Left ventricle myocardium inferior (tissue), 1 donor: ENCODE measurements at regions not wholly inside any gene's neighbourhood (a gene's known extent, or its start where the extent isn't known, plus 50 kb on each side); places are given as distances from the start of the nearest gene placed in this dataset.

Source experiments
- DNase-seq: peaks from one replicate; pipeline ENCODE4 v3.0.0-alpha.2; 2020
- H3K27ac ChIP-seq: fragments of 200-600 bp; replicated peaks from 2 replicates; pipeline ENCODE4 v1.8.0; 2021
- H3K27me3 ChIP-seq: fragments of 200-600 bp; 2 replicates; pipeline ENCODE4 v1.8.0; 2021; ENCODE audit warnings: low read depth
- H3K36me3 ChIP-seq: fragments of 200-600 bp; 2 replicates; pipeline ENCODE4 v1.8.0; 2021
- H3K4me1 ChIP-seq: fragments of 200-600 bp; 2 replicates; pipeline ENCODE4 v1.8.0; 2021
- H3K4me3 ChIP-seq: fragments of 200-600 bp; 2 replicates; pipeline ENCODE4 v1.8.0; 2021; ENCODE audit warnings: mild to moderate bottlenecking, moderate library complexity
- H3K9me3 ChIP-seq: fragments of 200-600 bp; replicated peaks from 2 replicates; pipeline ENCODE4 v1.8.0; 2021
- intact Hi-C: fragments of 100-400 bp; cut with micrococcal nuclease; formaldehyde crosslinking; loops from one replicate; pipeline ENCODE4 v1.11.0; 2022
- TF ChIP-seq, protein P1 (sequence below): fragments of 200-600 bp; IDR thresholded peaks from 2 replicates; pipeline ENCODE4 v1.8.0; 2021; ENCODE audit warnings: antibody characterized with exemption, mild to moderate bottlenecking, borderline replicate concordance
- donor health status: DM: no; HTN: yes; CAD: no; lungs with severe emphysema.

- Histone ChIP-seq H3K27ac (no peak overlapping the region), H3K36me3 (no peaks in the 10 kb centered on the region), H3K4me1 (no peaks in the 10 kb centered on the region), H3K27me3 (no peaks in the 10 kb centered on the region), H3K4me3 (no peak overlapping the region), H3K9me3 (no peaks in the 10 kb centered on the region)
- DNase-seq, result no peak
- TF ChIP-seq, protein P1, sequence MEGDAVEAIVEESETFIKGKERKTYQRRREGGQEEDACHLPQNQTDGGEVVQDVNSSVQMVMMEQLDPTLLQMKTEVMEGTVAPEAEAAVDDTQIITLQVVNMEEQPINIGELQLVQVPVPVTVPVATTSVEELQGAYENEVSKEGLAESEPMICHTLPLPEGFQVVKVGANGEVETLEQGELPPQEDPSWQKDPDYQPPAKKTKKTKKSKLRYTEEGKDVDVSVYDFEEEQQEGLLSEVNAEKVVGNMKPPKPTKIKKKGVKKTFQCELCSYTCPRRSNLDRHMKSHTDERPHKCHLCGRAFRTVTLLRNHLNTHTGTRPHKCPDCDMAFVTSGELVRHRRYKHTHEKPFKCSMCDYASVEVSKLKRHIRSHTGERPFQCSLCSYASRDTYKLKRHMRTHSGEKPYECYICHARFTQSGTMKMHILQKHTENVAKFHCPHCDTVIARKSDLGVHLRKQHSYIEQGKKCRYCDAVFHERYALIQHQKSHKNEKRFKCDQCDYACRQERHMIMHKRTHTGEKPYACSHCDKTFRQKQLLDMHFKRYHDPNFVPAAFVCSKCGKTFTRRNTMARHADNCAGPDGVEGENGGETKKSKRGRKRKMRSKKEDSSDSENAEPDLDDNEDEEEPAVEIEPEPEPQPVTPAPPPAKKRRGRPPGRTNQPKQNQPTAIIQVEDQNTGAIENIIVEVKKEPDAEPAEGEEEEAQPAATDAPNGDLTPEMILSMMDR, result no peak
- intact Hi-C loops, result no loop called here
Observed at GRCh38 chr13:60214213-60215055, 50.7 kb upstream of the DIAPH3 start.

- H3K4me3 ChIP-seq, result no peak overlapping the region
- TF ChIP-seq, protein P1, result no peak
- no peaks in the 10 kb centered on the region for H3K4me1 ChIP-seq
- no peak overlapping the region for H3K27ac ChIP-seq
- peaks cover 4% of the 10 kb centered on the region for H3K27me3 ChIP-seq
- H3K9me3 ChIP-seq, result no peaks in the 10 kb centered on the region
- no peak for DNase-seq
- intact Hi-C loops, result no loop called here
- H3K36me3 ChIP-seq, result no peaks in the 10 kb centered on the region
Observed at GRCh38 chr13:60220072-60220471, 56.3 kb upstream of the DIAPH3 start.

DNA sequence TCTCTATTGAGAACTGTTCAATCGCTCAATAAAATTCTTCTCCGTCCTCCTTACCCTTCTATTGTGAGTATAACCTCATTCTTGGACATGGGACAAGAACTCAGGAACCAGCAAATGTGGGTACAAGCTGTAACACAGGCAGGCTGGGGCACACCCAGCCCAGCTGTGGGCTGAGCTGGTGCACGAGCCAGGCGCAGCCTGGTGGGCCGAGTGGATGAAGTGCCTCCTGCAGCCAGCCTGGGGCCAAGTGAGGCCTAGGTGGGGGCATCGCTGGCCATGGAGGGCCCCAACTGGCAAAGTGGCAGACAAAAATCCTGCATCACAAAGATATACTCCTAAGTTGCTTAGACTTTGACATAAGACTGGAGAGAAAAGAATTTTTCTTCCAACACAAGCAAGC, 57.9 kb upstream of the DIAPH3 start:
- no peaks in the 10 kb centered on the region for H3K36me3 ChIP-seq
- H3K27ac ChIP-seq, result no peak overlapping the region
- H3K27me3 ChIP-seq, result peaks cover 17% of the 10 kb centered on the region
- H3K4me1 ChIP-seq, result no peaks in the 10 kb centered on the region
- TF ChIP-seq, protein P1, result no peak
- DNase-seq, result no peak
- no peaks in the 10 kb centered on the region for H3K9me3 ChIP-seq
- H3K4me3 ChIP-seq, result no peak overlapping the region
- intact Hi-C loops, result no loop called here

DNA sequence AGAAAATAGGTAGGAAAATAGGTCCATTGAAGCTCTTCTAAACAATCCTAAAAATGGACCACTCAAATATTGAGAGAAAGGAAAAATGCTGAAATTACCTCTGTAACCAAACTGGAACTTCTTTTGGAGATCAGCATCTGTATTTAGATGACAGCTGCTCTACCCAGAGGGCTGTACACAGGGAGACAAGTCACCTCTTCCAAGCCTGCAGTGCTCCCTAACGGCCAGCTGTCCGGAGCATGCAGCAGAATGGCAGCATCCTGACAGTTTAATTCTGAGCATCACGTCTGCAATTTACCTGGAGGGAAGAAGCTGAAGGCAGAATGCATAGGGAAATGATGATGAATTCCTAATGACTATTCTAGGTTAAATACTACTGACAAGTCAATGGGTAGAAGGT, 62.8 kb upstream of the DIAPH3 start:
- H3K4me3 ChIP-seq, result no peak overlapping the region
- H3K4me1 ChIP-seq, result no peaks in the 10 kb centered on the region
- H3K27me3 ChIP-seq, result peaks cover 51% of the 10 kb centered on the region
- H3K27ac ChIP-seq, result no peak overlapping the region
- H3K9me3 ChIP-seq, result no peaks in the 10 kb centered on the region
- no peak for DNase-seq
- no peaks in the 10 kb centered on the region for H3K36me3 ChIP-seq
- TF ChIP-seq, protein P1, result peak; percentile 25
- intact Hi-C loops, result no loop called here

DNA sequence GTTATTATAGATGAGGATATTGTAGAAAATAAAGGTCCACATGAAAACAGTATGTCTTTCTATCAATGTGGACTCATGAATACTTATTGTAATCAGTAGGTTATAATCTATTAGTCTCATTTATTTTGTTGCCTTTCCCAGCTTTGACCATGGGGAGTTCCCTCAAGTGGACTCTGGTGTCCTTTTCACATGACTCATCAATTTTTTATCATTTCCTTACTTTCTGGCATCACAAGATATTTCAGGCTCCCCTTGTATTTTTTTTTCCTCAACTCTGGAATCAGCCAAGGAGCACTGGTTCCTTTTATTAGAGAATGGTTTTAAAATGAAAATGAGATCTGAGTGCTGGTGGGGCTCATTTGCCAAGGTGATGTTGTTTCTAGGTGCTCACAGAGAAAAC, 63.4 kb upstream of the DIAPH3 start:
- Histone ChIP-seq H3K4me1 (no peaks in the 10 kb centered on the region), H3K4me3 (no peak overlapping the region), H3K27me3 (peaks cover 52% of the 10 kb centered on the region), H3K9me3 (no peaks in the 10 kb centered on the region), H3K27ac (no peak overlapping the region), H3K36me3 (no peaks in the 10 kb centered on the region)
- intact Hi-C loops, result no loop called here
- DNase-seq, result no peak
- TF ChIP-seq, protein P1, result no peak
